ENCODE measurements at regions not wholly inside any gene's neighbourhood (a gene's known extent, or its start where the extent isn't known, plus 50 kb on each side); places are given as distances from the start of the nearest gene placed in this dataset.

GRCh38 chr9:90469865-90470387 is 172.7 kb downstream of the DIRAS2 start:
- CTCF ChIA-PET (ENCODE audit: unreplicated experiment) = no interaction called here
- POLR2A ChIA-PET = no interaction called here
- no peaks in the 10 kb centered on the region for H3K9me3 ChIP-seq (ENCODE audit: low read length)
- H4K20me1 ChIP-seq (ENCODE audit: insufficient read depth, low read length) = no peaks in the 10 kb centered on the region
- no peaks in the 10 kb centered on the region for H3K36me3 ChIP-seq (ENCODE audit: insufficient read depth, low read length)
- no peak for DNase-seq (ENCODE audit: low spot score)
- no peaks in the 10 kb centered on the region for H3K4me1 ChIP-seq (ENCODE audit: insufficient read depth, low read length, poor library complexity, severe bottlenecking)
- H2AFZ ChIP-seq (ENCODE audit: low read length) = no peak overlapping the region
- no peak overlapping the region for H3K4me3 ChIP-seq (ENCODE audit: low read depth, low read length, poor library complexity, severe bottlenecking)
- BruUV-seq (replicated peaks) = no TSS peak
- TF ChIP-seq EZH2phosphoT487 (IDR thresholded peaks at IDR 0.05; ENCODE audit: borderline replicate concordance, low read depth, low read length) (no peak), CTCF (conservative IDR thresholded peaks at IDR 0.05; ENCODE audit: low read length) (no peak)
- H3K79me2 ChIP-seq (ENCODE audit: insufficient read depth, low read depth, low read length) = no peaks in the 10 kb centered on the region
- intact Hi-C loops (cut with micrococcal nuclease; ENCODE audit: unreplicated experiment) = no loop called here
- no peaks in the 10 kb centered on the region for H3K9me2 ChIP-seq (ENCODE audit: insufficient read depth, low read length)
- H3K4me2 ChIP-seq (ENCODE audit: low read length) = no peak overlapping the region
- no peak overlapping the region for H3K27ac ChIP-seq (ENCODE audit: low read depth, low read length, poor library complexity, severe bottlenecking)

GRCh38 chr9:90476058-90476457 is 166.6 kb downstream of the DIRAS2 start:
- Histone ChIP-seq H3K4me3 (ENCODE audit: low read depth, low read length, poor library complexity, severe bottlenecking) (no peak overlapping the region), H4K20me1 (ENCODE audit: insufficient read depth, low read length) (no peaks in the 10 kb centered on the region), H3K27ac (ENCODE audit: low read depth, low read length, poor library complexity, severe bottlenecking) (no peak overlapping the region), H3K4me1 (ENCODE audit: insufficient read depth, low read length, poor library complexity, severe bottlenecking) (no peaks in the 10 kb centered on the region), H3K36me3 (ENCODE audit: insufficient read depth, low read length) (no peaks in the 10 kb centered on the region), H3K4me2 (ENCODE audit: low read length) (no peak overlapping the region), H3K9me3 (ENCODE audit: low read length) (no peaks in the 10 kb centered on the region), H3K9me2 (ENCODE audit: insufficient read depth, low read length) (no peaks in the 10 kb centered on the region), H2AFZ (ENCODE audit: low read length) (no peak overlapping the region), H3K79me2 (ENCODE audit: insufficient read depth, low read depth, low read length) (no peaks in the 10 kb centered on the region)
- no TSS peak for BruUV-seq (replicated peaks)
- DNase-seq (ENCODE audit: low spot score) = no peak
- no peak for TF ChIP-seq CTCF (conservative IDR thresholded peaks at IDR 0.05; ENCODE audit: low read length)
- TF ChIP-seq EZH2phosphoT487 (IDR thresholded peaks at IDR 0.05; ENCODE audit: borderline replicate concordance, low read depth, low read length) = no peak
- CTCF ChIA-PET (ENCODE audit: unreplicated experiment) = no interaction called here
- intact Hi-C loops (cut with micrococcal nuclease; ENCODE audit: unreplicated experiment) = no loop called here
- POLR2A ChIA-PET = no interaction called here

GRCh38 chr9:90477535-90477934 is 165.1 kb downstream of the DIRAS2 start:
- intact Hi-C loops (cut with micrococcal nuclease; ENCODE audit: unreplicated experiment) = no loop called here
- POLR2A ChIA-PET = no interaction called here
- CTCF ChIA-PET (ENCODE audit: unreplicated experiment) = no interaction called here

More at GRCh38 chr9:90477535-90477934, 165.1 kb downstream of the DIRAS2 start:
- H3K27ac ChIP-seq (ENCODE audit: low read depth, low read length, poor library complexity, severe bottlenecking) = no peak overlapping the region
- H3K9me2 ChIP-seq (ENCODE audit: insufficient read depth, low read length) = no peaks in the 10 kb centered on the region
- TF ChIP-seq CTCF (conservative IDR thresholded peaks at IDR 0.05; ENCODE audit: low read length) = no peak
- TF ChIP-seq EZH2phosphoT487 (IDR thresholded peaks at IDR 0.05; ENCODE audit: borderline replicate concordance, low read depth, low read length) = no peak
- H3K4me1 ChIP-seq (ENCODE audit: insufficient read depth, low read length, poor library complexity, severe bottlenecking) = no peaks in the 10 kb centered on the region
- H3K4me3 ChIP-seq (ENCODE audit: low read depth, low read length, poor library complexity, severe bottlenecking) = no peak overlapping the region
- no peaks in the 10 kb centered on the region for H3K79me2 ChIP-seq (ENCODE audit: insufficient read depth, low read depth, low read length)
- DNase-seq (ENCODE audit: low spot score) = no peak
- no TSS peak for BruUV-seq (replicated peaks)
- H3K36me3 ChIP-seq (ENCODE audit: insufficient read depth, low read length) = no peaks in the 10 kb centered on the region
- H3K4me2 ChIP-seq (ENCODE audit: low read length) = no peak overlapping the region
- no peaks in the 10 kb centered on the region for H3K9me3 ChIP-seq (ENCODE audit: low read length)
- H2AFZ ChIP-seq (ENCODE audit: low read length) = no peak overlapping the region
- H4K20me1 ChIP-seq (ENCODE audit: insufficient read depth, low read length) = no peaks in the 10 kb centered on the region

All from OCI-LY7 (cell line).